ENCODE measurements at regions not wholly inside any gene's neighbourhood (a gene's known extent, or its start where the extent isn't known, plus 50 kb on each side); places are given as distances from the start of the nearest gene placed in this dataset.

DNA sequence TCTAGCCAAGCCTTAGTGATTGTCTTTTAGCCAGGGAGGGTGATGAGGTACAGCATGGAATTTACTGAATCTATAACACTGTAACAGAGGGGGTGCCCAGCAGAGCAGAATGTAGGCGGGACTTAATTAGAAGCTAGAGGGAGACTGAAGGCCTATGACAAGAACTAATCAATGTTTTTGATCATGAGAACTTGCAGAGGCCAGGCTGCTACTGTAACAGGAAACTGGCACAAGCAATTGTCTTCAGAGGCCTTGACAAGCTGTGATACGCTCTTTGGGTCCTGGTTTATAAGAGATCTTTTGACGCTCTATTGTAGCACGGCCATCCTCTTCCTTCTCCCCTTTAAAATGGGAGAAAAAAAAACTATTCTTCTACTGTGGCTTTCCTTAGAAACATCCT, 1297.3 kb downstream of the JRKL start:
- TF ChIP-seq, protein P1, sequence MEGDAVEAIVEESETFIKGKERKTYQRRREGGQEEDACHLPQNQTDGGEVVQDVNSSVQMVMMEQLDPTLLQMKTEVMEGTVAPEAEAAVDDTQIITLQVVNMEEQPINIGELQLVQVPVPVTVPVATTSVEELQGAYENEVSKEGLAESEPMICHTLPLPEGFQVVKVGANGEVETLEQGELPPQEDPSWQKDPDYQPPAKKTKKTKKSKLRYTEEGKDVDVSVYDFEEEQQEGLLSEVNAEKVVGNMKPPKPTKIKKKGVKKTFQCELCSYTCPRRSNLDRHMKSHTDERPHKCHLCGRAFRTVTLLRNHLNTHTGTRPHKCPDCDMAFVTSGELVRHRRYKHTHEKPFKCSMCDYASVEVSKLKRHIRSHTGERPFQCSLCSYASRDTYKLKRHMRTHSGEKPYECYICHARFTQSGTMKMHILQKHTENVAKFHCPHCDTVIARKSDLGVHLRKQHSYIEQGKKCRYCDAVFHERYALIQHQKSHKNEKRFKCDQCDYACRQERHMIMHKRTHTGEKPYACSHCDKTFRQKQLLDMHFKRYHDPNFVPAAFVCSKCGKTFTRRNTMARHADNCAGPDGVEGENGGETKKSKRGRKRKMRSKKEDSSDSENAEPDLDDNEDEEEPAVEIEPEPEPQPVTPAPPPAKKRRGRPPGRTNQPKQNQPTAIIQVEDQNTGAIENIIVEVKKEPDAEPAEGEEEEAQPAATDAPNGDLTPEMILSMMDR (IDR thresholded peaks at IDR 0.05; ENCODE audit: extremely low read depth in 1 of 2, insufficient read depth in 1 of 2, low read depth in 1 of 2, low read length in 2 of 2) = no peak
- no peak for TF ChIP-seq FOS (IDR thresholded peaks at IDR 0.05; ENCODE audit: borderline replicate concordance, insufficient read depth, low read length)
- TF ChIP-seq, protein P2, sequence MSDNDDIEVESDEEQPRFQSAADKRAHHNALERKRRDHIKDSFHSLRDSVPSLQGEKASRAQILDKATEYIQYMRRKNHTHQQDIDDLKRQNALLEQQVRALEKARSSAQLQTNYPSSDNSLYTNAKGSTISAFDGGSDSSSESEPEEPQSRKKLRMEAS (IDR thresholded peaks at IDR 0.05; ENCODE audit: insufficient read depth, insufficient read length) = no peak
- TF ChIP-seq POLR2A (IDR thresholded peaks at IDR 0.05; ENCODE audit: low read depth, low read length) = no peak

Data from endothelial cell of umbilical vein (primary cell).